ENCODE measurements at regions not wholly inside any gene's neighbourhood (a gene's known extent, or its start where the extent isn't known, plus 50 kb on each side); places are given as distances from the start of the nearest gene placed in this dataset.
"Not testable (repeated sequence)": the region's sequence is repeated elsewhere in the genome, so short reads cannot be mapped to it uniquely, and the experiment has no call there.

GRCh38 chr7:89618274-89618673, 536.0 kb upstream of the STEAP1 start:
- DNase-seq = no peak

- DNase-seq = no peak
These were observed 532.2 kb upstream of the STEAP1 start for GRCh38 chr7:89621925-89622641.

- DNase-seq = peak; percentile 11 to 17
These were observed 531.1 kb upstream of the STEAP1 start for GRCh38 chr7:89623018-89623672.

- DNase-seq = not testable (repeated sequence)
These were observed 530.1 kb upstream of the STEAP1 start for GRCh38 chr7:89624155-89624554.

GRCh38 chr7:89648509-89648908, 505.8 kb upstream of the STEAP1 start:
- DNase-seq = no peak

- DNase-seq = no peak
These were observed 498.3 kb upstream of the STEAP1 start for GRCh38 chr7:89655946-89656345.

GRCh38 chr7:89661876-89662275, 492.4 kb upstream of the STEAP1 start:
- DNase-seq = no peak

- DNase-seq = no peak
These were observed 488.0 kb upstream of the STEAP1 start for GRCh38 chr7:89666136-89666835.

GRCh38 chr7:89680161-89680560, 474.1 kb upstream of the STEAP1 start:
- no peak for DNase-seq

GRCh38 chr7:89681448-89681847, 472.8 kb upstream of the STEAP1 start:
- no peak for DNase-seq

- DNase-seq = no peak
These were observed 469.0 kb upstream of the STEAP1 start for GRCh38 chr7:89685287-89685686.

GRCh38 chr7:89687211-89687610, 467.1 kb upstream of the STEAP1 start:
- no peak for DNase-seq

- DNase-seq = no peak
These were observed 459.0 kb upstream of the STEAP1 start for GRCh38 chr7:89695241-89695640.

GRCh38 chr7:89714131-89714530, 440.1 kb upstream of the STEAP1 start:
- DNase-seq = no peak

- DNase-seq = not testable (repeated sequence)
These were observed 435.3 kb upstream of the STEAP1 start for GRCh38 chr7:89718941-89719340.

GRCh38 chr7:89728481-89728880, 425.8 kb upstream of the STEAP1 start:
- DNase-seq = no peak

- DNase-seq = no peak
These were observed 422.4 kb upstream of the STEAP1 start for GRCh38 chr7:89731751-89732445.

- DNase-seq = no peak
These were observed 415.7 kb upstream of the STEAP1 start for GRCh38 chr7:89738549-89738948.

- no peak for DNase-seq
These were observed 396.4 kb upstream of the STEAP1 start for GRCh38 chr7:89757910-89758309.

- DNase-seq = no peak
These were observed 393.6 kb upstream of the STEAP1 start for GRCh38 chr7:89760690-89761089.

GRCh38 chr7:89761173-89761572, 393.1 kb upstream of the STEAP1 start:
- no peak for DNase-seq

GRCh38 chr7:89770161-89770560, 384.1 kb upstream of the STEAP1 start:
- DNase-seq = no peak
